SK-N-SH (cell line): ENCODE measurements at regions not wholly inside any gene's neighbourhood (a gene's known extent, or its start where the extent isn't known, plus 50 kb on each side); places are given as distances from the start of the nearest gene placed in this dataset.

Experiments used
- CTCF ChIA-PET: fragments of 300-600, 350-600 bp; formaldehyde crosslinking; extraction: SDS; loops from one replicate; lab custom pipeline; 2021; lab: Yijun Ruan, JAX
- POLR2A ChIA-PET: fragments of 350-600 bp; sonication (Branson Sonifier 250); formaldehyde crosslinking; extraction: SDS; loops from one replicate; lab custom pipeline; 2020; ENCODE audit warnings: antibody characterized with exemption, inconsistent platforms; lab: Yijun Ruan, JAX
- DNase-seq: peaks from one replicate; pipeline ENCODE4 v3.0.0; 2012
- H2AFZ ChIP-seq: fragments of 200-600 bp; sonication (generic); 2 replicates; pipeline ENCODE4 v1.8.1; 2016; ENCODE audit warnings: antibody characterized with exemption, mild to moderate bottlenecking, low read depth
- H3F3A ChIP-seq: fragments of 200-600 bp; sonication (generic); replicated peaks from 2 replicates; pipeline ENCODE3; 2016; ENCODE audit warnings: antibody characterized with exemption, mild to moderate bottlenecking; ENCODE audit not compliant: insufficient read depth
- H3K27ac ChIP-seq, 2 experiments: fragments of 200-500 bp in 1 of 2; fragments of 200-600 bp in 1 of 2; sonication (Bioruptor generic) in 1 of 2; sonication (generic), shearing (Covaris generic) in 1 of 2; 2 replicates each; pipeline versions ENCODE4 v1.5.1 to v1.6.1; 2014 to 2016; ENCODE audit warnings: low read depth in 2 of 2, inconsistent platforms in 1 of 2, low read length in 1 of 2, mild to moderate bottlenecking in 1 of 2, mixed read lengths in 1 of 2
- H3K27me3 ChIP-seq: fragments of 200-600 bp; sonication (generic), shearing (Covaris generic); 2 replicates; pipeline ENCODE4 v1.6.1; 2016; ENCODE audit warnings: mixed run types; ENCODE audit not compliant: insufficient read depth
- H3K36me3 ChIP-seq, 2 experiments: fragments of 200-500 bp in 1 of 2; fragments of 200-600 bp in 1 of 2; sonication (Bioruptor generic) in 1 of 2; sonication (generic) in 1 of 2; replicated peaks in 1 of 2; 2 replicates each; pipeline versions ENCODE3 to v1.5.1; 2014 to 2016; ENCODE audit warnings: low read length in 1 of 2, mild to moderate bottlenecking in 1 of 2; ENCODE audit not compliant: insufficient read depth in 2 of 2, control insufficient read depth in 1 of 2
- H3K4me1 ChIP-seq, 2 experiments: fragments of 200-500 bp in 1 of 2; fragments of 200-600 bp in 1 of 2; sonication (Bioruptor generic) in 1 of 2; sonication (generic), shearing (Covaris generic) in 1 of 2; 2 replicates each; pipeline versions ENCODE4 v1.5.1 to v1.6.1; 2014 to 2016; ENCODE audit warnings: low read depth in 1 of 2, low read length in 1 of 2, mixed run types in 1 of 2; ENCODE audit not compliant: insufficient read depth in 2 of 2, control insufficient read depth in 1 of 2
- H3K4me2 ChIP-seq: fragments of 200-600 bp; sonication (generic), shearing (Covaris generic); 2 replicates; pipeline ENCODE4 v1.6.1; 2017; ENCODE audit warnings: mixed run types
- H3K4me3 ChIP-seq, 2 experiments: fragments of 200-500 bp in 1 of 2; fragments of 200-600 bp in 1 of 2; sonication (Bioruptor generic) in 1 of 2; sonication (generic), shearing (Covaris generic) in 1 of 2; 2 replicates each; pipeline versions ENCODE4 v1.5.1 to v1.8.1; 2014 to 2016; ENCODE audit warnings: low read depth in 2 of 2, inconsistent platforms in 1 of 2, low read length in 1 of 2, mild to moderate bottlenecking in 1 of 2, mixed read lengths in 1 of 2, moderate library complexity in 1 of 2
- H3K79me2 ChIP-seq: fragments of 200-600 bp; sonication (generic); 2 replicates; pipeline ENCODE4 v1.8.1; 2017; ENCODE audit warnings: mild to moderate bottlenecking; ENCODE audit not compliant: insufficient read depth
- H3K9ac ChIP-seq: fragments of 200-600 bp; sonication (generic); 2 replicates; pipeline ENCODE4 v1.6.1; 2017; ENCODE audit warnings: mixed run types
- H3K9me2 ChIP-seq: fragments of 200-600 bp; sonication (generic); 2 replicates; pipeline ENCODE4 v1.6.1; 2017; ENCODE audit warnings: mixed run types
- H3K9me3 ChIP-seq: fragments of 200-600 bp; sonication (generic); 2 replicates; pipeline ENCODE4 v1.6.1; 2017; ENCODE audit warnings: mixed run types, mild to moderate bottlenecking, moderate library complexity
- H4K20me1 ChIP-seq: fragments of 200-600 bp; sonication (generic); 2 replicates; pipeline ENCODE4 v1.6.1; 2017; ENCODE audit warnings: mild to moderate bottlenecking, mixed run types; ENCODE audit not compliant: insufficient read depth
- CHD2 ChIP-seq: fragments of 150-350 bp; IDR thresholded peaks from 2 replicates; pipeline ENCODE4 v1.6.1; 2018; ENCODE audit warnings: low read length; ENCODE audit not compliant: partially characterized antibody
- ELF1 ChIP-seq: IDR thresholded peaks from 2 replicates; pipeline ENCODE4 v1.4.0; 2012
- EP300 ChIP-seq, 2 experiments: IDR thresholded peaks; 2 replicates each; pipeline versions ENCODE4 v1.4.0 to v1.6.1; 2012; ENCODE audit warnings: borderline replicate concordance in 1 of 2, low read depth in 1 of 2, low read length in 1 of 2
- EZH2phosphoT487 ChIP-seq: fragments of 200-600 bp; sonication (generic); IDR thresholded peaks from 2 replicates; pipeline ENCODE4 v1.6.1; 2017; ENCODE audit warnings: low read depth, mixed run types, mild to moderate bottlenecking, antibody characterized with exemption, moderate library complexity, borderline replicate concordance
- FOSL2 ChIP-seq: IDR thresholded peaks from 2 replicates; pipeline ENCODE4 v1.4.0; 2012; ENCODE audit warnings: low read depth, mild to moderate bottlenecking, moderate library complexity, borderline replicate concordance
- GATA2 ChIP-seq: sonication (generic); formaldehyde crosslinking; IDR thresholded peaks from 2 replicates; pipeline ENCODE4 v1.5.0; 2020; ENCODE audit warnings: mild to moderate bottlenecking, missing genetic modification reagents
- IRF3 ChIP-seq: fragments of 150-350 bp; IDR thresholded peaks from 2 replicates; pipeline ENCODE4 v1.6.1; 2016; ENCODE audit warnings: mild to moderate bottlenecking, low read depth, low read length
- MAX ChIP-seq: IDR thresholded peaks from 2 replicates; pipeline ENCODE4 v1.4.0; 2012; ENCODE audit warnings: low read depth
- MXI1 ChIP-seq: IDR thresholded peaks from 2 replicates; pipeline ENCODE4 v1.6.1; 2012; ENCODE audit warnings: mild to moderate bottlenecking, low read depth, low read length, improper control_type of control experiment
- NRF1 ChIP-seq: IDR thresholded peaks from 2 replicates; pipeline ENCODE4 v1.6.1; 2012; ENCODE audit warnings: low read depth, mild to moderate bottlenecking, low read length
- PBX3 ChIP-seq: IDR thresholded peaks from 2 replicates; pipeline ENCODE4; 2012
- POLR2AphosphoS5 ChIP-seq: IDR thresholded peaks from 2 replicates; pipeline ENCODE4 v1.6.1; 2012; ENCODE audit warnings: low read depth, low read length
- RAD21 ChIP-seq: IDR thresholded peaks from 2 replicates; pipeline ENCODE4 v1.6.1; 2012; ENCODE audit warnings: mild to moderate bottlenecking, low read length
- RCOR1 ChIP-seq: fragments of 150-350 bp; IDR thresholded peaks from 2 replicates; pipeline ENCODE4 v1.6.1; 2017; ENCODE audit warnings: antibody characterized with exemption, low read length
- RXRA ChIP-seq: IDR thresholded peaks from 2 replicates; pipeline ENCODE4 v1.4.0; 2012; ENCODE audit warnings: low read depth, mild to moderate bottlenecking, borderline replicate concordance
- SIN3A ChIP-seq: IDR thresholded peaks from 2 replicates; pipeline ENCODE4 v1.6.1; 2012; ENCODE audit warnings: low read depth, mild to moderate bottlenecking, low read length, moderate library complexity, borderline replicate concordance
- SMC3 ChIP-seq: IDR thresholded peaks from 2 replicates; pipeline ENCODE4 v1.6.1; 2012; ENCODE audit warnings: low read depth, low read length, improper control_type of control experiment
- TAF1 ChIP-seq: IDR thresholded peaks from 2 replicates; pipeline ENCODE4 v1.6.1; 2012; ENCODE audit warnings: low read depth, mild to moderate bottlenecking, low read length, moderate library complexity, borderline replicate concordance
- USF2 ChIP-seq: fragments of 150-350 bp; IDR thresholded peaks from 2 replicates; pipeline ENCODE4 v1.6.1; 2017; ENCODE audit warnings: antibody characterized with exemption, low read length, low read depth, borderline replicate concordance
- WGBS: methylation state at CpG from one replicate; pipeline ENCODE4 v1.1.6; 2017; ENCODE audit warnings: low lambda C conversion rate; 5-methylcytosine and 5-hydroxymethylcytosine counted together

GRCh38 chr2:43130548-43130875 lies 95.9 kb downstream of the ZFP36L2 start:
- Histone ChIP-seq H3K27ac (no peak overlapping the region), H3K27me3 (no peaks in the 10 kb centered on the region), H3K4me3 (no peak overlapping the region), H3K4me2 (0 out of 2 replicates have a peak overlapping the region, but pooled peaks have one; percentile 14), H3F3A (no peaks in the 10 kb centered on the region), H3K36me3 (no peaks in the 10 kb centered on the region), H2AFZ (no peak overlapping the region), H3K9ac (no peak overlapping the region), H3K9me3 (no peaks in the 10 kb centered on the region), H4K20me1 (no peaks in the 10 kb centered on the region), H3K9me2 (no peaks in the 10 kb centered on the region)
- 100% methylated on average over 6 of the region's 6 CpGs for WGBS
- ChIA-PET POLR2A (no interaction called here), CTCF (interaction anchor here (1.3 to 4.3 kb wide), 2 partner anchors 29 to 99 kb away, joined by 3 to 16 read pairs; no protein-coding TSS in a partner anchor)
- peak; percentile 39 for DNase-seq
- TF ChIP-seq GATA2 (CRISPR knock-in tag) (no peak), POLR2AphosphoS5 (no peak), TAF1 (no peak), SMC3 (no peak), CHD2 (no peak), RCOR1 (no peak), ELF1 (no peak), PBX3 (no peak), RXRA (no peak), MAX (no peak), MXI1 (no peak), SIN3A (no peak), FOSL2 (no peak), EZH2phosphoT487 (no peak)
- TF ChIP-seq, all 33 proteins: peak for 0
- no peaks in the 10 kb centered on the region for H3K79me2 ChIP-seq
- H3K4me1 ChIP-seq, result peaks cover 11 to 13% of the 10 kb centered on the region in 2 experiments; a peak in 2 of 4 replicates

- Histone ChIP-seq H3K79me2 (no peaks in the 10 kb centered on the region), H3K9ac (no peak overlapping the region), H2AFZ (no peak overlapping the region), H3K4me2 (no peak overlapping the region), H3F3A (no peaks in the 10 kb centered on the region), H3K9me2 (no peaks in the 10 kb centered on the region), H3K4me3 (no peak overlapping the region), H3K4me1 (peaks cover 11 to 12% of the 10 kb centered on the region in 2 experiments; a peak in 2 of 4 replicates), H3K27ac (no peak overlapping the region), H3K36me3 (no peaks in the 10 kb centered on the region), H3K9me3 (no peaks in the 10 kb centered on the region), H4K20me1 (no peaks in the 10 kb centered on the region), H3K27me3 (no peaks in the 10 kb centered on the region)
- ChIA-PET CTCF (interaction anchor here (0.9 to 4.3 kb wide), 4 partner anchors 13 to 99 kb away, joined by 3 to 16 read pairs (median 4); no protein-coding TSS in a partner anchor), POLR2A (no interaction called here)
- peak; percentile 44 for DNase-seq
- TF ChIP-seq RAD21 (no peak), IRF3 (no peak), GATA2 (CRISPR knock-in tag) (no peak), EP300 (IDR thresholded peaks at IDR 0.05; ENCODE audit: borderline replicate concordance in 1 of 2, low read depth in 1 of 2, low read length in 1 of 2) (no peak), TAF1 (no peak), NRF1 (no peak), USF2 (no peak)
- WGBS, result 94% methylated on average over 14 of the region's 14 CpGs
These were observed 96.5 kb downstream of the ZFP36L2 start for GRCh38 chr2:43129676-43130547.
